ENCODE measurements at regions not wholly inside any gene's neighbourhood (a gene's known extent, or its start where the extent isn't known, plus 50 kb on each side); places are given as distances from the start of the nearest gene placed in this dataset.

DNA sequence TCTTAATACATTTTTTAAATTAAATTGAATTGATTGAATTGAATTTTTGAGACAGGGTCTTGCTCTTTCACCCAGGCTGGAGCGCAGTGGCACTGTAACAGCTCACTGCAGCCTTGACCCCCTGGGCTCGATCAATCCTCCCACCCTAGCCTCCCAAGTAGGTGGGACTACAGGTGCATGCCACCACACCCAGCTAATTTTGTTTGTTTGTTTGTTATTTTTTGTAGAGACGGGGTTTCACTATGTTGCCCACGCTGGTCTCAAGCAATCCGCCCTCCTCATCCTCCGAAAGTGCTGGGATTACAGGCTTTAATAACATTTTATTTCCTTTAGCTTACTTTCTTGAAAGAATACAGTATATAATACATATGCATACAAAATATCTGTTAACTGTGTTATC lies 226.9 kb downstream of the BUD13 start:
- Histone ChIP-seq H3K9me3 (no peaks in the 10 kb centered on the region), H3K4me1 (no peaks in the 10 kb centered on the region), H3K4me3 (no peak overlapping the region), H3K27me3 (no peaks in the 10 kb centered on the region), H3K27ac (no peak overlapping the region), H3K36me3 (no peaks in the 10 kb centered on the region)
- intact Hi-C loops (cut with DNase I; ENCODE audit: low total_unique reads) (no loop called here), in situ Hi-C loops (cut with MboI; ENCODE audit: low sequenced_read_pairs in 4 of 4) (no loop called here)
- TF ChIP-seq POLR2A (IDR thresholded peaks at IDR 0.05) = no peak
- TF ChIP-seq, protein P1, sequence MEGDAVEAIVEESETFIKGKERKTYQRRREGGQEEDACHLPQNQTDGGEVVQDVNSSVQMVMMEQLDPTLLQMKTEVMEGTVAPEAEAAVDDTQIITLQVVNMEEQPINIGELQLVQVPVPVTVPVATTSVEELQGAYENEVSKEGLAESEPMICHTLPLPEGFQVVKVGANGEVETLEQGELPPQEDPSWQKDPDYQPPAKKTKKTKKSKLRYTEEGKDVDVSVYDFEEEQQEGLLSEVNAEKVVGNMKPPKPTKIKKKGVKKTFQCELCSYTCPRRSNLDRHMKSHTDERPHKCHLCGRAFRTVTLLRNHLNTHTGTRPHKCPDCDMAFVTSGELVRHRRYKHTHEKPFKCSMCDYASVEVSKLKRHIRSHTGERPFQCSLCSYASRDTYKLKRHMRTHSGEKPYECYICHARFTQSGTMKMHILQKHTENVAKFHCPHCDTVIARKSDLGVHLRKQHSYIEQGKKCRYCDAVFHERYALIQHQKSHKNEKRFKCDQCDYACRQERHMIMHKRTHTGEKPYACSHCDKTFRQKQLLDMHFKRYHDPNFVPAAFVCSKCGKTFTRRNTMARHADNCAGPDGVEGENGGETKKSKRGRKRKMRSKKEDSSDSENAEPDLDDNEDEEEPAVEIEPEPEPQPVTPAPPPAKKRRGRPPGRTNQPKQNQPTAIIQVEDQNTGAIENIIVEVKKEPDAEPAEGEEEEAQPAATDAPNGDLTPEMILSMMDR (IDR thresholded peaks at IDR 0.05 in 4 of 5, conservative IDR thresholded peaks at IDR 0.05 in 1 of 5) = no peak
- DNase-seq = no peak
- no peak for ATAC-seq

DNA sequence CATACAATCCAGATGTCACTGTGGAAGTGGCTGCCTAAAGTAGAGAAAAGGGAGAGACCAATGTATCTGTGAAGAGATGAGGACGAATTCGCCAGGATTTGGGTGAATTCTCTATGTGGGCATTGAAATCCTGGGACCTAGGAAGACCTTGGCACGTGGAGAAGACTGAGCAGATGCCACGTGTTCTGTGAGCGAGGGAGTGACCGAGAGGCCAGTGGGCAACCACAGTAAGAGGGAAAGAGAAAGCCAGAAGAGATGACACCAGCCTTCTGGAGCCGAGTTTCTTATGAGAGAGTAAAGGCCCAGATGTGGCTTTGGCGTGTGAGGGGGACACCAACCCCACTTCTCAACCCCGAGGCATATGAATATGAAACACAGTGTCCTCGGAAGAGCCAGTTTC lies 228.1 kb downstream of the BUD13 start:
- in situ Hi-C loops (cut with MboI; ENCODE audit: low sequenced_read_pairs in 4 of 4) (no loop called here), intact Hi-C loops (cut with DNase I; ENCODE audit: low total_unique reads) (no loop called here)
- Histone ChIP-seq H3K4me1 (no peaks in the 10 kb centered on the region), H3K4me3 (no peak overlapping the region), H3K27me3 (peaks cover 0 to 3% (median 0%) of the 10 kb centered on the region in 3 donors), H3K9me3 (no peaks in the 10 kb centered on the region), H3K27ac (no peak overlapping the region), H3K36me3 (no peaks in the 10 kb centered on the region)
- TF ChIP-seq, protein P1 (IDR thresholded peaks at IDR 0.05 in 4 of 5, conservative IDR thresholded peaks at IDR 0.05 in 1 of 5) = no peak
- TF ChIP-seq POLR2A (IDR thresholded peaks at IDR 0.05) = no peak
- DNase-seq (no peak), ATAC-seq (no peak)

DNA sequence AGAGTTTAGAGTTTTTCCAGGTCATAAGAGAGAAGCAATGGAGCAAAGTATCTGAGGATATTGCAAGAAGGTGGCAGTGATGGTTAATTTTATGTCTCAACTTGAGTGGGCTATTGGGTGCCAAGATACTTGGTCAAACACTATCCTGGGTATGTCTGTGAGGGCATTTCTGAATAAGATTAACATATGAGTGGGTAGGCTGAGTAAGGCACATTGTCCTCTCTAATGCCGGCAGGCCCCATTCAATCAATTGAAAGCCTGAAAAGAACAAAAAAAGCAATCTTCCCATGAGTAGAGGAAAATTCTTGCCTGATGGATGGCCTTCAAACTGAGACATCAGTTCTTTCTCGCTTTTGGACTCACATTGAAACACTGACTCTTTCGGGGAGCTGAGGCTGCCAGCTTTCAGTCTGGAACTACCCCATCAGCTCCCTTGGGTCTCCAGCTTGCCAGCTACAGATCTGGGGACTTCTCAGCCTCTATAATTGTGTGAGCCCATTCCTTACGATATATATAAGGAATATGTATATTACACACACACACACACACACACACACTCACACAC lies 228.8 kb downstream of the BUD13 start:
- H3K27me3 ChIP-seq = peaks cover 0 to 3% (median 3%) of the 10 kb centered on the region in 3 donors
- in situ Hi-C loops (cut with MboI; ENCODE audit: low sequenced_read_pairs in 4 of 4) = no loop called here

DNA sequence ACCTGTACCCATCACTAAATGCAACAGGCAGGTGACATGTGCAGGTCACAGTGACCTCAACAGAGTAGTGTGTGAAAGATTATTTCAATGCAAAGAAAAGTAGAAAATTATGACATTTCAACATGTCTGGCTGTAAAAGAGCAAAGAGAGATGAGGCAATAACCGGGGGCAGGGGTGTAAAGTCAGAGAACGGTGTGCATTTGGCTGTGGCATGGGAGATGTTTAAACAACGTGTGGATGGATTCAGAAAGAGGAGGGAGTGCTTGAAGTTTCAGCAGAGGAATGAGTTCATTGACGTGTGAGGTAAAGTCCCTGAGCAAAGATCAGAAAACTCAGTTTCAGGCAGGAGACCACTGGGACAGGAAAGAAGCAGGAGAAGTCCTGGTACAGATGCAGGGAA lies 229.7 kb downstream of the BUD13 start:
- Histone ChIP-seq H3K4me1 (no peaks in the 10 kb centered on the region), H3K27ac (no peak overlapping the region), H3K36me3 (no peaks in the 10 kb centered on the region), H3K9me3 (no peaks in the 10 kb centered on the region), H3K27me3 (peaks cover 0 to 3% (median 3%) of the 10 kb centered on the region in 3 donors), H3K4me3 (no peak overlapping the region)
- no peak for ATAC-seq
- DNase-seq = no peak
- intact Hi-C loops (cut with DNase I; ENCODE audit: low total_unique reads) = no loop called here
- in situ Hi-C loops (cut with MboI; ENCODE audit: low sequenced_read_pairs in 4 of 4) = no loop called here
- no peak for TF ChIP-seq POLR2A (IDR thresholded peaks at IDR 0.05)
- TF ChIP-seq, protein P1 (IDR thresholded peaks at IDR 0.05 in 4 of 5, conservative IDR thresholded peaks at IDR 0.05 in 1 of 5) = no peak

More for the DNA sequence above, 228.8 kb downstream of the BUD13 start:
- intact Hi-C loops (cut with DNase I; ENCODE audit: low total_unique reads) = no loop called here
- ATAC-seq (no peak), DNase-seq (no peak)
- no peak overlapping the region for H3K4me3 ChIP-seq
- H3K36me3 ChIP-seq = no peaks in the 10 kb centered on the region
- H3K27ac ChIP-seq = no peak overlapping the region
- TF ChIP-seq, protein P1 (IDR thresholded peaks at IDR 0.05 in 4 of 5, conservative IDR thresholded peaks at IDR 0.05 in 1 of 5) = no peak
- no peak for TF ChIP-seq POLR2A (IDR thresholded peaks at IDR 0.05)
- no peaks in the 10 kb centered on the region for H3K4me1 ChIP-seq
- H3K9me3 ChIP-seq = no peaks in the 10 kb centered on the region

DNA sequence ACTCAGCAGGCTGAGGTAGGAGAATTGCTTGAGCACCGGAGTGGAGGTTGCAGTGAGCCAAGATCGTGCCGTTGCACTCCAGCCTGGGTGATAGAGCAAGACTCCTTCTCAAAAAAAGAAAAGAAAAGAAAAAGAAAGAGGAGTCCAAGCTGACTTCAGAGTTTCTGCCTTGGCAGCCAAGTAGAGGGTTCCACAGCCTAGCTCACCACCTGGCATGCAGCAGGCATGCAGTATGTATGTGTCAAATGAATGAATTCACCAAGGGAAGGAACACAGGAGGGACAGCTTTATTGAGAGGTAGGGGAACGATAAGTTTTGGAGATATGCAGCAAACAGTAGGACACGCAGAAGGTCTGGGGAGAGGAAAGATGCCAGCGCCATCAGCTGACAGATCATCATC lies 230.4 kb downstream of the BUD13 start:
- TF ChIP-seq POLR2A (IDR thresholded peaks at IDR 0.05) = no peak
- TF ChIP-seq, protein P1 (IDR thresholded peaks at IDR 0.05 in 4 of 5, conservative IDR thresholded peaks at IDR 0.05 in 1 of 5) = no peak
- DNase-seq = no peak
- H3K27me3 ChIP-seq = peaks cover 0 to 3% (median 3%) of the 10 kb centered on the region in 3 donors
- in situ Hi-C loops (cut with MboI; ENCODE audit: low sequenced_read_pairs in 4 of 4) = no loop called here
- no peaks in the 10 kb centered on the region for H3K9me3 ChIP-seq
- intact Hi-C loops (cut with DNase I; ENCODE audit: low total_unique reads) = no loop called here
- H3K4me1 ChIP-seq = no peaks in the 10 kb centered on the region
- H3K36me3 ChIP-seq = no peaks in the 10 kb centered on the region
- no peak overlapping the region for H3K27ac ChIP-seq
- no peak overlapping the region for H3K4me3 ChIP-seq
- no peak for ATAC-seq

All from gastrocnemius medialis (tissue), 4 donors.